Right kidney (tissue), 1 donor: ENCODE measurements at regions not wholly inside any gene's neighbourhood (a gene's known extent, or its start where the extent isn't known, plus 50 kb on each side); places are given as distances from the start of the nearest gene placed in this dataset.
"Not testable (repeated sequence)": the region's sequence is repeated elsewhere in the genome, so short reads cannot be mapped to it uniquely, and the experiment has no call there.

Source experiments
- DNase-seq: peaks from one replicate; pipeline ENCODE4 v3.0.0-alpha.2; 2016

GRCh38 chr22:27237080-27237741 is 564.3 kb downstream of the MN1 start:
- DNase-seq = no peak

- DNase-seq = peak; percentile 60
These were observed 562.5 kb downstream of the MN1 start for GRCh38 chr22:27238935-27239510.

GRCh38 chr22:27239520-27239919 is 562.0 kb downstream of the MN1 start:
- no peak for DNase-seq

- no peak for DNase-seq
These were observed 561.1 kb downstream of the MN1 start for GRCh38 chr22:27240298-27241075.

GRCh38 chr22:27241430-27242321 is 559.9 kb downstream of the MN1 start:
- peak; percentile 54 for DNase-seq

- no peak for DNase-seq
These were observed 559.1 kb downstream of the MN1 start for GRCh38 chr22:27242474-27242873.

GRCh38 chr22:27242917-27243589 is 558.5 kb downstream of the MN1 start:
- DNase-seq = no peak

- DNase-seq = no peak
These were observed 557.2 kb downstream of the MN1 start for GRCh38 chr22:27244328-27244727.

- DNase-seq = no peak
These were observed 556.5 kb downstream of the MN1 start for GRCh38 chr22:27245056-27245455.

- no peak for DNase-seq
These were observed 555.0 kb downstream of the MN1 start for GRCh38 chr22:27246558-27246957.

GRCh38 chr22:27247701-27248434 is 553.7 kb downstream of the MN1 start:
- no peak for DNase-seq

- no peak for DNase-seq
These were observed 551.1 kb downstream of the MN1 start for GRCh38 chr22:27250418-27250817.

GRCh38 chr22:27250886-27251285 is 550.7 kb downstream of the MN1 start:
- no peak for DNase-seq

- no peak for DNase-seq
These were observed 550.0 kb downstream of the MN1 start for GRCh38 chr22:27251563-27251962.

GRCh38 chr22:27252282-27253049 is 549.1 kb downstream of the MN1 start:
- no peak for DNase-seq

GRCh38 chr22:27253108-27253902 is 548.3 kb downstream of the MN1 start:
- no peak for DNase-seq

- DNase-seq = not testable (repeated sequence)
These were observed 547.5 kb downstream of the MN1 start for GRCh38 chr22:27254063-27254462.

- no peak for DNase-seq
These were observed 546.0 kb downstream of the MN1 start for GRCh38 chr22:27255580-27255979.

- no peak for DNase-seq
These were observed 543.6 kb downstream of the MN1 start for GRCh38 chr22:27257987-27258386.
